Endothelial cell of umbilical vein (primary cell): ENCODE measurements at regions not wholly inside any gene's neighbourhood (a gene's known extent, or its start where the extent isn't known, plus 50 kb on each side); places are given as distances from the start of the nearest gene placed in this dataset.

Source experiments
- BruUV-seq: library from RNA; stranded (reverse); fragments of 400-500 nt; replicated peaks from 2 replicates; lab custom pipeline; 2021; lab: Mats Ljungman, UMichigan
- CTCF ChIA-PET: fragments of 300-600, 350-600 bp; sonication (Branson Sonifier 250); formaldehyde crosslinking; loops from one replicate; lab custom pipeline; 2021; ENCODE audit warnings: antibody characterized with exemption, inconsistent platforms; lab: Charles Lee
- POLR2A ChIA-PET: fragments of 300-600, 350-600 bp; sonication (Branson Sonifier 250); formaldehyde crosslinking; loops from one replicate; lab custom pipeline; 2021; ENCODE audit warnings: antibody characterized with exemption, inconsistent platforms; lab: Charles Lee
- DNase-seq: peaks from one replicate; pipeline ENCODE4 v3.0.0-alpha.2; 2011; ENCODE audit warnings: low read depth, low spot score
- FAIRE-seq: peaks from 2 replicates; lab custom pipeline; 2011; peaks lifted over from hg19 to GRCh38; lab: Jason Lieb, UNC
- H2AFZ ChIP-seq: 2 replicates; pipeline ENCODE4 v1.6.0; 2012; ENCODE audit warnings: low read depth, low read length, control low read depth, inconsistent platforms
- H3K27ac ChIP-seq: 2 replicates; pipeline ENCODE4 v1.5.1; 2011; ENCODE audit warnings: low read depth, mild to moderate bottlenecking, control low read depth, low read length, moderate library complexity; ENCODE audit not compliant: insufficient read depth
- H3K27me3 ChIP-seq, 2 experiments: 2 replicates each; pipeline versions ENCODE4 v1.6.0 to v1.6.1; 2011; ENCODE audit warnings: low read length in 2 of 2, mixed read lengths in 1 of 2; ENCODE audit not compliant: control insufficient read depth in 2 of 2, insufficient read depth in 2 of 2
- H3K36me3 ChIP-seq, 2 experiments: 2 replicates in 1 of 2; 3 replicates in 1 of 2; pipeline ENCODE4 v1.5.1; 2011; ENCODE audit warnings: low read length in 2 of 2, mild to moderate bottlenecking in 1 of 2, moderate library complexity in 1 of 2; ENCODE audit not compliant: control insufficient read depth in 2 of 2, insufficient read depth in 2 of 2; ENCODE audit errors: extremely low read depth in 1 of 2
- H3K4me1 ChIP-seq: 3 replicates; pipeline ENCODE4 v1.5.1; 2011; ENCODE audit warnings: mild to moderate bottlenecking, low read length; ENCODE audit not compliant: control insufficient read depth, insufficient read depth; ENCODE audit errors: extremely low read depth
- H3K4me2 ChIP-seq: 2 replicates; pipeline ENCODE4 v1.6.1; 2011; ENCODE audit warnings: low read length, control low read depth, mixed read lengths; ENCODE audit not compliant: insufficient read depth
- H3K4me3 ChIP-seq, 3 experiments: fragments of 200-600 bp in 1 of 3; sonication (generic), shearing (Covaris generic) in 1 of 3; replicated peaks in 1 of 3; 2 replicates each; pipeline ENCODE4 v1.5.1; 2011 to 2016; ENCODE audit warnings: control low read depth in 3 of 3, low read length in 3 of 3, mild to moderate bottlenecking in 2 of 3, inconsistent platforms in 1 of 3, low read depth in 1 of 3, moderate library complexity in 1 of 3; ENCODE audit not compliant: insufficient read depth in 1 of 3
- H3K79me2 ChIP-seq: 2 replicates; pipeline ENCODE4 v1.6.0; 2012; ENCODE audit warnings: low read length, inconsistent platforms; ENCODE audit not compliant: control insufficient read depth, insufficient read depth
- H3K9ac ChIP-seq: replicated peaks from 2 replicates; pipeline ENCODE3; 2011; ENCODE audit warnings: low read length, control low read depth; ENCODE audit not compliant: insufficient read depth; ENCODE audit errors: extremely low read depth
- H3K9me1 ChIP-seq: replicated peaks from 3 replicates; pipeline ENCODE4 v1.6.0; 2011; ENCODE audit warnings: mild to moderate bottlenecking, low read length; ENCODE audit not compliant: control insufficient read depth, insufficient read depth; ENCODE audit errors: extremely low read depth
- H3K9me3 ChIP-seq: replicated peaks from 2 replicates; pipeline ENCODE4 v1.5.1; 2012; ENCODE audit warnings: low read length, inconsistent platforms; ENCODE audit not compliant: control insufficient read depth, insufficient read depth
- H4K20me1 ChIP-seq: replicated peaks from 2 replicates; pipeline ENCODE3; 2011; ENCODE audit warnings: mild to moderate bottlenecking, low read length; ENCODE audit not compliant: control insufficient read depth, insufficient read depth; ENCODE audit errors: extremely low read depth
- CTCF ChIP-seq, 2 donors: IDR thresholded peaks; 1 replicate in 1 of 2; 2 replicates in 1 of 2; pipeline ENCODE4 v1.5.1; 2011; ENCODE audit warnings: low read length in 2 of 2, mild to moderate bottlenecking in 2 of 2, moderate library complexity in 2 of 2, control low read depth in 1 of 2, inconsistent platforms in 1 of 2, low read depth in 1 of 2; ENCODE audit not compliant: insufficient read depth in 1 of 2; ENCODE audit errors: extremely low read depth in 1 of 2
- EZH2 ChIP-seq: IDR thresholded peaks from 2 replicates; pipeline ENCODE4 v1.6.1; 2012; ENCODE audit warnings: borderline replicate concordance, low read depth, mild to moderate bottlenecking, moderate library complexity, low read length, inconsistent platforms; ENCODE audit not compliant: severe bottlenecking
- FOS ChIP-seq: IDR thresholded peaks from 2 replicates; pipeline ENCODE4 v1.6.1; 2011; ENCODE audit warnings: mild to moderate bottlenecking, low read length, moderate library complexity, borderline replicate concordance; ENCODE audit not compliant: insufficient read depth
- GATA2 ChIP-seq: IDR thresholded peaks from 2 replicates; pipeline ENCODE4 v1.7.0; 2011; ENCODE audit warnings: low read depth, mild to moderate bottlenecking, moderate library complexity, mixed read lengths, low read length; ENCODE audit not compliant: insufficient read length, insufficient read depth
- JUN ChIP-seq: IDR thresholded peaks from 2 replicates; pipeline ENCODE4 v1.6.1; 2011; ENCODE audit warnings: borderline replicate concordance, low read depth; ENCODE audit not compliant: insufficient read length, insufficient read depth
- MAX ChIP-seq: IDR thresholded peaks from 2 replicates; pipeline ENCODE4 v1.6.1; 2011; ENCODE audit not compliant: insufficient read depth, insufficient read length
- MYC ChIP-seq: IDR thresholded peaks from one replicate; pipeline ENCODE4 v1.6.1; 2011; ENCODE audit warnings: mild to moderate bottlenecking, low read depth, low read length
- POLR2A ChIP-seq: IDR thresholded peaks from 2 replicates; pipeline ENCODE4 v1.6.1; 2012; ENCODE audit warnings: low read depth, mild to moderate bottlenecking, control low read depth, low read length
- POLR2AphosphoS5 ChIP-seq: IDR thresholded peaks from 2 replicates; pipeline ENCODE4 v1.6.1; 2012; ENCODE audit warnings: low read depth, mild to moderate bottlenecking, control low read depth, low read length, moderate library complexity; ENCODE audit not compliant: insufficient read depth
- dilution Hi-C: fragments of 300-500 bp; cut with MboI; formaldehyde crosslinking; loops from one replicate; pipeline ENCODE4 v1.15.0; 2019; ENCODE audit warnings: low sequenced_read_pairs; ENCODE audit not compliant: extremely low pct_ligation_motif_present
- intact Hi-C: fragments of 100-400 bp; cut with micrococcal nuclease; formaldehyde crosslinking; loops from one replicate; pipeline ENCODE4 v1.10.0; 2022

- Histone ChIP-seq H3K27me3 (peaks cover 2 to 5% of the 10 kb centered on the region in 2 experiments), H3K4me2 (no peak overlapping the region), H3K4me1 (no peaks in the 10 kb centered on the region), H3K36me3 (no peaks in the 10 kb centered on the region), H3K27ac (no peak overlapping the region), H3K9ac (no peak overlapping the region), H2AFZ (no peak overlapping the region), H3K9me1 (no peaks in the 10 kb centered on the region), H3K4me3 (no peak overlapping the region), H3K79me2 (no peaks in the 10 kb centered on the region), H3K9me3 (no peaks in the 10 kb centered on the region), H4K20me1 (no peaks in the 10 kb centered on the region)
- DNase-seq, result no peak
- intact Hi-C loops (no loop called here), dilution Hi-C loops (no loop called here)
- no peak for TF ChIP-seq GATA2
- TF ChIP-seq POLR2AphosphoS5, result no peak
- no peak for TF ChIP-seq CTCF (IDR thresholded peaks at IDR 0.05; ENCODE audit: extremely low read depth in 1 of 2, insufficient read depth in 1 of 2, low read depth in 1 of 2, low read length in 2 of 2)
- no peak for TF ChIP-seq FOS
- no peak for TF ChIP-seq JUN
- no peak for TF ChIP-seq POLR2A
- TF ChIP-seq EZH2, result no peak
- no peak for TF ChIP-seq MYC
- no peak for TF ChIP-seq MAX
- ChIA-PET POLR2A (no interaction called here), CTCF (interaction anchor here (1.2 to 1.5 kb wide), 2 partner anchors 19 to 33 kb away, joined by 3 read pairs; no protein-coding TSS in a partner anchor)
- FAIRE-seq, result no peak
- no TSS peak for BruUV-seq
These were observed 111.5 kb upstream of the GLI2 start for GRCh38 chr2:120624061-120624737.
